Lower lobe of right lung (tissue), 2 donors: ENCODE measurements at regions not wholly inside any gene's neighbourhood (a gene's known extent, or its start where the extent isn't known, plus 50 kb on each side); places are given as distances from the start of the nearest gene placed in this dataset.

Experiments
- ATAC-seq, 2 donors: fragments of 200-7000 bp; cut with Tn5 transposase; one replicate each; pipeline ENCODE4 v1.9.1; 2020 to 2022; ENCODE audit warnings: mild to moderate bottlenecking in 2 of 2, moderate library complexity in 2 of 2
- DNase-seq: peaks from one replicate; pipeline ENCODE4 v3.0.0-alpha.2; 2020
- H3K27ac ChIP-seq: fragments of 200-600 bp; one replicate; pipeline ENCODE4 v1.8.0; 2022
- H3K27me3 ChIP-seq: fragments of 200-600 bp; one replicate; pipeline ENCODE4 v1.8.0; 2022; ENCODE audit warnings: low read depth
- H3K36me3 ChIP-seq: fragments of 200-600 bp; one replicate; pipeline ENCODE4 v1.8.0; 2022; ENCODE audit warnings: mild to moderate bottlenecking
- H3K4me1 ChIP-seq: fragments of 200-600 bp; one replicate; pipeline ENCODE4 v1.8.0; 2022
- H3K4me3 ChIP-seq: fragments of 200-600 bp; one replicate; pipeline ENCODE4 v1.8.0; 2022; ENCODE audit warnings: mild to moderate bottlenecking
- H3K9me3 ChIP-seq: fragments of 200-600 bp; one replicate; pipeline ENCODE4 v1.8.0; 2022
- intact Hi-C: fragments of 100-400 bp; cut with DNase I; formaldehyde crosslinking; loops from one replicate; pipeline ENCODE4 v1.11.0; 2022
- TF ChIP-seq, protein P1 (sequence below): fragments of 200-600 bp; IDR thresholded peaks from one replicate; pipeline ENCODE4 v1.8.0; 2022; ENCODE audit warnings: antibody characterized with exemption, mild to moderate bottlenecking
- donor health status: DM: no; HTN: yes; CAD: no; lungs with severe emphysema.

DNA sequence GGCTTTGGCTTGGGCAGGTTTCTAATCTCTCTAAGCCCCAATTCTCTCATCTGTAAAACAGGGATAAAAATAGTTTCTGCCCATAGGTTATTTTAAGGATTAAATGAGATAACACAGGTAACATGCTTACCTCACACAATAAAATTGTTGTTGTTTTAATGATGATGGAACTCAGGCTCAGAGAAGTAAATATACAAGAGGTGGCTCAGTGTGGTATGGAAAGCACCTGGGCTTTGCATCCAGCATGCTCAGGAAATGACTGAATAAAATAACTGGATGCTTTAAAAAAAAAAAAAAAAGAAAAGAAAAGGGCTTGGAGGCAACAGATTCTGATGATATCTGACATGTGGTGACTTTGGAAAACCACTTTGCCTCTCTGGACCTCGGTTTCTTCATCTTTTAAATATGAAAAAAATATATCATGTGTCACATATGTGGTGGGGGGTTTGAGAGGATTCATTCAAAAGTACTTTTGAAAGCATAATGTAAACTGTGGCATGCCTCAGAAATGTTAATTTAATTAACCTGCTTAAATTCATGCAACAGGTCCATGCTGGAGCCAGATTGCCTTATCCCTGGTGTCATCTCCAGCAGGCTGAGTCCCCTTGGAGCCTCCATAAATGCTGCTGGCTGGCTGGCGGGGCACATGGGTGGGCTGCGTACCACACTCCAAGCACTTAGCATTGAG is 112.8 kb upstream of the CDC42EP3 start:
- ATAC-seq (no peak), DNase-seq (no peak)
- intact Hi-C loops, result no loop called here
- Histone ChIP-seq H3K27me3 (no peaks in the 10 kb centered on the region), H3K9me3 (peaks cover 18% of the 10 kb centered on the region), H3K4me3 (no peak overlapping the region), H3K36me3 (no peaks in the 10 kb centered on the region), H3K27ac (no peak overlapping the region), H3K4me1 (peaks cover 7% of the 10 kb centered on the region)
- TF ChIP-seq, protein P1, sequence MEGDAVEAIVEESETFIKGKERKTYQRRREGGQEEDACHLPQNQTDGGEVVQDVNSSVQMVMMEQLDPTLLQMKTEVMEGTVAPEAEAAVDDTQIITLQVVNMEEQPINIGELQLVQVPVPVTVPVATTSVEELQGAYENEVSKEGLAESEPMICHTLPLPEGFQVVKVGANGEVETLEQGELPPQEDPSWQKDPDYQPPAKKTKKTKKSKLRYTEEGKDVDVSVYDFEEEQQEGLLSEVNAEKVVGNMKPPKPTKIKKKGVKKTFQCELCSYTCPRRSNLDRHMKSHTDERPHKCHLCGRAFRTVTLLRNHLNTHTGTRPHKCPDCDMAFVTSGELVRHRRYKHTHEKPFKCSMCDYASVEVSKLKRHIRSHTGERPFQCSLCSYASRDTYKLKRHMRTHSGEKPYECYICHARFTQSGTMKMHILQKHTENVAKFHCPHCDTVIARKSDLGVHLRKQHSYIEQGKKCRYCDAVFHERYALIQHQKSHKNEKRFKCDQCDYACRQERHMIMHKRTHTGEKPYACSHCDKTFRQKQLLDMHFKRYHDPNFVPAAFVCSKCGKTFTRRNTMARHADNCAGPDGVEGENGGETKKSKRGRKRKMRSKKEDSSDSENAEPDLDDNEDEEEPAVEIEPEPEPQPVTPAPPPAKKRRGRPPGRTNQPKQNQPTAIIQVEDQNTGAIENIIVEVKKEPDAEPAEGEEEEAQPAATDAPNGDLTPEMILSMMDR, result no peak

DNA sequence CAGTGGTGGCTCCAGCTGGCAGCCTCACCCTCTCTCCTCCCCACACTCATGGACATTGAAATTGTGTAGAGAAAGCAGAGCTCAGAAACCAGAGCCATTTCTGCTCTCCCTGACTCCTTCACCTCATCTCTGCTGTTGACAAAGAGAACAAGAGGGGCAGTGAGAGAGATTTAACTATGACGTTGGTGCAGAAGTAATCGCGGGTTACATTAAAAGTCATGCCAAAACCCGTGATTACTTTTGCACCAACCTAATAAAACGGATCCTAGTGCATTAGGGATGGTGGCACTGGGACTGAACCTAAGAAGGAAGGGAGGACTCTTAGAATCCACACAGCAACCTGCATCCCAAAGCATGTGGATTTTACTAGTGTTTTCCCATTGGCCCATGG is 113.3 kb upstream of the CDC42EP3 start:
- intact Hi-C loops, result no loop called here
- H3K9me3 ChIP-seq, result peaks cover 18% of the 10 kb centered on the region
- no peaks in the 10 kb centered on the region for H3K27me3 ChIP-seq
- no peak overlapping the region for H3K4me3 ChIP-seq
- H3K36me3 ChIP-seq, result no peaks in the 10 kb centered on the region
- ATAC-seq (no peak), DNase-seq (no peak)
- TF ChIP-seq, protein P1, result no peak
- peaks cover 7% of the 10 kb centered on the region for H3K4me1 ChIP-seq
- H3K27ac ChIP-seq, result no peak overlapping the region

DNA sequence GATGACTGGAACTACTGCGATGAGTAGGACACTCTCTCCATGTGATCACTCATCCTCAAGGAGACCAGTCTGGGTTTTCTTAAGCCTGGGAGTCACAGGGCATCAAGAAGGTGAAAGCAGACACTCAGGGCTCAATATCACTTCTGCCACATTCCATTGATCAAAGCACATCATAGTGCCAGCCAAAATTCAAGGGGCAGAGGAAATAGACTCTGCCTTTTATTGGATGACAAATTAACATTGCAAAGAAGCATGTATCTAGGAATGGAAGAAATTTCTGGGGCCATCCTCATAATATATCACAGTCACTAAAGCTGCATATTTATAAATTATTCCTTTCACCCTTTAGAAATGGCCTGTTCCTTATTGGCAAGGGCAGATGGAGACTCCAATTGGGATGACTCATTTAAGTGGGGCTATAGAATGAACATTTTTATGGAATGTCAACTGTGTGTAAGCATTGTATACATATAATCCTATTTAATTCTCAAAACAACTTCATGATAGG is 114.8 kb upstream of the CDC42EP3 start:
- H3K4me3 ChIP-seq, result no peak overlapping the region
- no peak for ATAC-seq
- H3K27ac ChIP-seq, result no peak overlapping the region
- DNase-seq, result no peak
- H3K4me1 ChIP-seq, result peaks cover 7% of the 10 kb centered on the region
- H3K27me3 ChIP-seq, result no peaks in the 10 kb centered on the region
- TF ChIP-seq, protein P1, result no peak
- H3K36me3 ChIP-seq, result no peaks in the 10 kb centered on the region
- intact Hi-C loops, result no loop called here
- H3K9me3 ChIP-seq, result peaks cover 18% of the 10 kb centered on the region

DNA sequence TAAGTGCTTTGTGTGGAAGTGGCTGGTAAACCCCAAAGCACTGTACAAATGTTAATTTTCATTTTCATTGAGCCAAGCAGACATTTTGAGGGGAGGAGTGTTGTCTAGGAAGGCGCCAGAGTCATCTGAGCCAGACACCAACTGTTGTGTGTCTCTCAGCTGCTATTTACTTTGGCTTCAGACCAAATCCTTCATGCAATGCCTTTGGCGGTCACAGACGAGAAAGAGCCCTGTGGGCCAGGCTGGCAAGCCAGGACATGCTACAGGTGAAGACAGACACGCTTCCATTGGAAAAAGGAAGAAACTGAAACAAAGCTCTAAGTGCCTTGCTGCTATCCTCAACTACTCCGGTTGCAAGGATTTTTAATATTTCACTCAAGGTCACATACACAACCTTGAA is 115.4 kb upstream of the CDC42EP3 start:
- H3K9me3 ChIP-seq, result peaks cover 18% of the 10 kb centered on the region
- H3K27me3 ChIP-seq, result no peaks in the 10 kb centered on the region
- H3K27ac ChIP-seq, result no peak overlapping the region
- no peak overlapping the region for H3K4me3 ChIP-seq
- TF ChIP-seq, protein P1, result no peak
- intact Hi-C loops, result no loop called here
- DNase-seq, result peak; percentile 52
- peak; percentile 26 to 30 for ATAC-seq
- H3K36me3 ChIP-seq, result no peaks in the 10 kb centered on the region
- H3K4me1 ChIP-seq, result peaks cover 7% of the 10 kb centered on the region

DNA sequence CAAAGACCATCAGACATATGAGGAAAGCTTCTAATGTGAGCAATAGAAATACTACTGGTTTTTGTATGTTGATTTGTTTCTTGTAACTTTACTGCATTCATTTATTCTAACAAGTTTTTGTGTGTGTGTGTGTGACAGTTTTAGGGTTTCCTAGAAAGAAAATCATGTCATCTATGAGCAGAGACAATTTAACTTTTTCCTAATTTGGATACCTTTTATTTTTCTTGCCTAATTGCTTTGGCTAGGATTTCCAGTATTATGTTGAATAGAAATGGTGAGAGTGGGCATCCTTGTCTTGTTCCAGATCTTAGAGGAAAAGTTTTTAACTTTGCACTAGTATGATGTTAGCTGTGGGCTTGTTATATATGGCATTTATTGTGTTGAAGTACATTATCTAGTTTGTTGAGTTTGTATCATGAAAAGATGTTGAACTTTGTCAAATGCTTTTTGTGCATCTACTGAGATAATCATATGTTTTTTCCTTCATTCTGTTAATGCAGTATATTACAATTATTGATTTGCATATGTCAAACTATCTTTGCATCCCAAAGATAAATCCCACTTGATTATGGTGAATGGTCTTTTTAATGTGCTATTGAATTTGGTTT is 117.3 kb upstream of the CDC42EP3 start:
- intact Hi-C loops, result no loop called here
- ATAC-seq (no peak), DNase-seq (no peak)
- Histone ChIP-seq H3K4me3 (no peak overlapping the region), H3K27ac (no peak overlapping the region), H3K4me1 (peaks cover 8% of the 10 kb centered on the region), H3K36me3 (no peaks in the 10 kb centered on the region), H3K9me3 (peaks cover 18% of the 10 kb centered on the region), H3K27me3 (no peaks in the 10 kb centered on the region)
- TF ChIP-seq, protein P1, result no peak
